Endodermal cell (in vitro differentiated cells): ENCODE measurements at regions not wholly inside any gene's neighbourhood (a gene's known extent, or its start where the extent isn't known, plus 50 kb on each side); places are given as distances from the start of the nearest gene placed in this dataset.

Experiments
- DNase-seq: peaks from one replicate; pipeline ENCODE4 v3.0.0-alpha.2; 2017
- H3K27ac ChIP-seq: 2 replicates; pipeline ENCODE4 v1.5.1; 2013; ENCODE audit warnings: mild to moderate bottlenecking, low read depth, low read length, moderate library complexity
- H3K27me3 ChIP-seq: 2 replicates; pipeline ENCODE4 v1.6.1; 2013; ENCODE audit warnings: mild to moderate bottlenecking, low read length, moderate library complexity; ENCODE audit not compliant: insufficient read depth, control insufficient read depth, poor library complexity, severe bottlenecking
- H3K36me3 ChIP-seq: 2 replicates; pipeline ENCODE4 v1.7.0; 2013; ENCODE audit warnings: mild to moderate bottlenecking, low read length, moderate library complexity; ENCODE audit not compliant: control insufficient read depth, insufficient read depth
- H3K4me1 ChIP-seq: one replicate; pipeline ENCODE4 v1.7.0; 2013; ENCODE audit warnings: low read length; ENCODE audit not compliant: control insufficient read depth, insufficient read depth
- H3K4me3 ChIP-seq: 2 replicates; pipeline ENCODE4 v1.5.1; 2013; ENCODE audit warnings: mild to moderate bottlenecking, low read length, moderate library complexity
- H3K9ac ChIP-seq: 2 replicates; pipeline ENCODE4 v1.6.1; 2013; ENCODE audit warnings: mild to moderate bottlenecking, low read length, moderate library complexity; ENCODE audit not compliant: poor library complexity, severe bottlenecking; ENCODE audit errors: extremely low read depth
- H3K9me3 ChIP-seq: 2 replicates; pipeline ENCODE4 v1.6.1; 2013; ENCODE audit warnings: mild to moderate bottlenecking, low read length, moderate library complexity; ENCODE audit not compliant: control insufficient read depth
- H3K27ac Mint-ChIP-seq: 2 replicates; pipeline ENCODE4 v1.8.0; 2020; ENCODE audit warnings: mixed read lengths
- H3K27me3 Mint-ChIP-seq: 2 replicates; pipeline ENCODE4 v1.8.0; 2021; ENCODE audit warnings: mild to moderate bottlenecking, mixed read lengths; ENCODE audit not compliant: insufficient read depth
- H3K36me3 Mint-ChIP-seq: 2 replicates; pipeline ENCODE4 v1.8.0; 2020; ENCODE audit warnings: low read depth, mixed read lengths
- H3K4me1 Mint-ChIP-seq: 2 replicates; pipeline ENCODE4 v1.8.0; 2020; ENCODE audit warnings: mixed read lengths
- H3K4me3 Mint-ChIP-seq: 2 replicates; pipeline ENCODE4 v1.8.0; 2020; ENCODE audit warnings: mild to moderate bottlenecking, moderate library complexity, mixed read lengths
- H3K9me3 Mint-ChIP-seq: 2 replicates; pipeline ENCODE4 v1.8.0; 2020; ENCODE audit warnings: mild to moderate bottlenecking, mixed read lengths
- CTCF ChIP-seq: fragments of 200-600 bp; sonication (generic); conservative IDR thresholded peaks from 2 replicates; pipeline ENCODE4 v1.5.0; 2021; ENCODE audit warnings: antibody characterized with exemption, mild to moderate bottlenecking
- WGBS, 2 experiments: methylation state at CpG; one replicate each; pipeline versions ENCODE4 v1.1.5 to v1.1.7; 2013; ENCODE audit warnings: missing lambda C conversion rate in 2 of 2, mixed read lengths in 1 of 2; ENCODE audit not compliant: insufficient coverage in 1 of 2, insufficient read length in 1 of 2; 5-methylcytosine and 5-hydroxymethylcytosine counted together

GRCh38 chr16:35908942-35909341, 2449.5 kb downstream of the TP53TG3F start:
- Mint-ChIP-seq H3K27ac (no peak overlapping the region), H3K36me3 (peaks cover 3% of the 10 kb centered on the region), H3K4me3 (no peak overlapping the region), H3K4me1 (no peaks in the 10 kb centered on the region), H3K9me3 (peaks cover 100% of the 10 kb centered on the region), H3K27me3 (no peaks in the 10 kb centered on the region)
- 50 to 65% methylated on average over 2 of the region's 2 CpGs for WGBS, 2 experiments
- H3K4me3 ChIP-seq: no peak overlapping the region
- H3K4me1 ChIP-seq: no peaks in the 10 kb centered on the region
- no peak overlapping the region for H3K9ac ChIP-seq
- H3K27ac ChIP-seq: no peak overlapping the region
- H3K9me3 ChIP-seq: peaks cover 93% of the 10 kb centered on the region
- no peaks in the 10 kb centered on the region for H3K36me3 ChIP-seq
- DNase-seq: peak; percentile 41
- no peak for TF ChIP-seq CTCF
- H3K27me3 ChIP-seq: no peaks in the 10 kb centered on the region

GRCh38 chr16:35909351-35909954, 2450.0 kb downstream of the TP53TG3F start:
- no peak overlapping the region for H3K4me3 ChIP-seq
- Mint-ChIP-seq H3K4me3 (no peak overlapping the region), H3K9me3 (peaks cover 100% of the 10 kb centered on the region), H3K4me1 (no peaks in the 10 kb centered on the region), H3K36me3 (peaks cover 3% of the 10 kb centered on the region), H3K27ac (no peak overlapping the region), H3K27me3 (no peaks in the 10 kb centered on the region)
- no peaks in the 10 kb centered on the region for H3K36me3 ChIP-seq
- no peaks in the 10 kb centered on the region for H3K4me1 ChIP-seq
- H3K27ac ChIP-seq: no peak overlapping the region
- 67 to 89% methylated on average over 1 to 6 of the region's 6 CpGs for WGBS, 2 experiments
- peaks cover 91% of the 10 kb centered on the region for H3K9me3 ChIP-seq
- no peaks in the 10 kb centered on the region for H3K27me3 ChIP-seq
- no peak for DNase-seq
- no peak overlapping the region for H3K9ac ChIP-seq
- no peak for TF ChIP-seq CTCF

- Histone ChIP-seq H3K9ac (no peak overlapping the region), H3K4me1 (no peaks in the 10 kb centered on the region), H3K9me3 (peaks cover 91% of the 10 kb centered on the region), H3K27ac (no peak overlapping the region), H3K36me3 (no peaks in the 10 kb centered on the region), H3K27me3 (no peaks in the 10 kb centered on the region), H3K4me3 (no peak overlapping the region)
- peaks cover 100% of the 10 kb centered on the region for H3K9me3 Mint-ChIP-seq
- WGBS, 2 experiments: 75% methylated on average over 4 of the region's 4 CpGs; no CpG with 5 or more reads in 1 of the 2 experiments
- H3K27ac Mint-ChIP-seq: no peak overlapping the region
- no peaks in the 10 kb centered on the region for H3K27me3 Mint-ChIP-seq
- H3K36me3 Mint-ChIP-seq: peaks cover 3% of the 10 kb centered on the region
- no peak for DNase-seq
- H3K4me1 Mint-ChIP-seq: no peaks in the 10 kb centered on the region
- no peak overlapping the region for H3K4me3 Mint-ChIP-seq
- TF ChIP-seq CTCF: no peak
These were observed 2451.0 kb downstream of the TP53TG3F start for GRCh38 chr16:35910409-35910808.
